ENCODE measurements at regions not wholly inside any gene's neighbourhood (a gene's known extent, or its start where the extent isn't known, plus 50 kb on each side); places are given as distances from the start of the nearest gene placed in this dataset.

GRCh38 chr11:80104191-80104590 lies 663.4 kb upstream of the TENM4 start:
- TF ChIP-seq CTCF (IDR thresholded peaks at IDR 0.05; ENCODE audit: low read depth, low read length, poor library complexity, severe bottlenecking) = no peak
- TF ChIP-seq EZH2phosphoT487 (IDR thresholded peaks at IDR 0.05; ENCODE audit: borderline replicate concordance, low read length) = no peak
